RCC 7860 (cell line): ENCODE measurements at regions not wholly inside any gene's neighbourhood (a gene's known extent, or its start where the extent isn't known, plus 50 kb on each side); places are given as distances from the start of the nearest gene placed in this dataset.
A peak's percentile ranks its signal among the peaks of the same experiment; 100 is the strongest.
"Not testable (repeated sequence)": the region's sequence is repeated elsewhere in the genome, so short reads cannot be mapped to it uniquely, and the experiment has no call there.

Experiments used
- DNase-seq: peaks from one replicate; pipeline ENCODE4 v3.0.0-alpha.2; 2015; ENCODE audit warnings: low spot score
- FAIRE-seq: peaks from 2 replicates; lab custom pipeline; 2012; peaks lifted over from hg19 to GRCh38; lab: Jason Lieb, UNC

DNA sequence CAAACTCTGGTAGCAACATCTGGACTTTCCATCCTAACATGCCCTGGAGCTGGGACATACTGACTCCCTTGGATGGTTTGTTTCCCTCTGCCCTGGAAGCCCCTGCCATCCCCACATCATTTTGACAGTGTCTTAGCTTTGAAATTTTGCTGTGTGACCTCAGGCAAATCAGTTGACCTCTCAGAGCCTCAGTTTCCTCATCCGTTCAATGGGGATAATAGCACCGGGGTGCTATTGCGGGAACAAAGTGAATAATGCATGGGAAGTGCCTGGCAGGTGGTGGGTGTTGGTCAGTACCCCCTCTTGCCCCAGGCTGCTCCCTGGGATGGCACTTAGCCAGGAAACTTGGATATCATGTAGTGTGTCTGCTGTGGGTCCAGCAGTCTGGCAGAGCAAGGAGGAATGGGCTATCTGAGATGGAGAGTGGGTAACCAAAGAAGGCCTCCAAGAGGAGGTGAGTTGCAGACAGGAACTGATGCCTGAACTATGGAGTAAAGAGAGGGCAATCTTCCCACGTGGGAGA, 88.6 kb downstream of the MRPL14 start:
- DNase-seq: no peak
- no peak for FAIRE-seq

- no peak for DNase-seq
- FAIRE-seq: no peak
These were observed 89.3 kb downstream of the MRPL14 start for GRCh38 chr6:44037847-44038542.

DNA sequence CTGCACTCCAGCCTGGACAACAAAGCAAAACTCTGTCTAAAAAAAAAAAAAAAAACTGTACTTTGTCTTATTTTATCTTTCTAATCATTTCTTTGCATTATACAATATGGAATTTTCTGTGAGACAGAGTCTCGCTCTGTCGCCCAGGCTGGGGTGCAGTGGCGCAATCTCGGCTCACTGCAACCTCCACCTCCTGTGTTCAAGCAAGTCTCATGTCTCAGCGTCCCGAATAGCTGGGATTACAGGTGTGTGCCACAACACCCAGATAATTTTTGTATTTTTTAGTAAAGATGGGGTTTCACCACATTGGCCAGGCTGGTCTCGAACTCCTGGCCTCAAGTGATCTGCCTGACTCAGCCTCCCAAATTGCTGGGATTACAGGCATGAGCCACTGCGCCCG, 90.0 kb downstream of the MRPL14 start:
- not testable (repeated sequence) for DNase-seq, FAIRE-seq

GRCh38 chr6:44036699-44037101, 90.6 kb downstream of the MRPL14 start:
- DNase-seq (no peak), FAIRE-seq (no peak)

GRCh38 chr6:44036196-44036595, 91.1 kb downstream of the MRPL14 start:
- DNase-seq: no peak
- FAIRE-seq: no peak

GRCh38 chr6:44035621-44036020, 91.6 kb downstream of the MRPL14 start:
- DNase-seq: no peak
- FAIRE-seq: no peak

- DNase-seq (peak; percentile 64), FAIRE-seq (no peak)
These were observed 92.3 kb downstream of the MRPL14 start for GRCh38 chr6:44034931-44035345.

GRCh38 chr6:44034391-44034861, 92.8 kb downstream of the MRPL14 start:
- DNase-seq: peak; percentile 68
- FAIRE-seq: peak; percentile 24

GRCh38 chr6:44030812-44031454, 96.3 kb downstream of the MRPL14 start:
- FAIRE-seq: no peak
- no peak for DNase-seq

- no peak for DNase-seq
- FAIRE-seq: no peak
These were observed 97.6 kb downstream of the MRPL14 start for GRCh38 chr6:44029444-44030185.

DNA sequence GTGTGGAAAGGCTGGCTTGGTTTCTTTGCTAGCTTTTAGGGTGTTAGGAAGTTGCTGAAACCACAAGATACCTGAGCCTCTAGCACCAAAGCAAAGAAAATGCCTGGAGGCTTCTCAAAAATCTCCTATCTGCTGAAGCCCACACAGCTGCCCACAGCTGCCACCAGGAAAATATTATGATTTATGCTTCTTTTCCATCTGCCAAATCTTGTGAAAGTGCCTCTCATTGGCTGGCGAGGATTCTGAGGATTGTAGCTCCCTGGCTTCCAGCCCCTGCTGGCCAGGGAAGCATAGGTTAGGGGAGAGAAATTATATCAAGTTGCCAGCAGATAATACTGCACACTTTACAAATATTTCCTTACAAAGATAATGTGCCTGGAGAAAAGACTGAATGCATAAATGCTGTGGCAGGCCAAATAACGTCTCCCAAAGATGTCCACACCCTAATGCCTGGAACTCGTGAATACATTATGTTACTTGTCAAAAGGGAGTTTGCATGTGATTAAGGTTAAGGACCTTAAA, 98.4 kb downstream of the MRPL14 start:
- DNase-seq: no peak
- no peak for FAIRE-seq

- DNase-seq: no peak
- no peak for FAIRE-seq
These were observed 102.0 kb downstream of the MRPL14 start for GRCh38 chr6:44025226-44025625.

GRCh38 chr6:44024574-44025219, 102.6 kb downstream of the MRPL14 start:
- FAIRE-seq (no peak), DNase-seq (peak; percentile 50)

DNA sequence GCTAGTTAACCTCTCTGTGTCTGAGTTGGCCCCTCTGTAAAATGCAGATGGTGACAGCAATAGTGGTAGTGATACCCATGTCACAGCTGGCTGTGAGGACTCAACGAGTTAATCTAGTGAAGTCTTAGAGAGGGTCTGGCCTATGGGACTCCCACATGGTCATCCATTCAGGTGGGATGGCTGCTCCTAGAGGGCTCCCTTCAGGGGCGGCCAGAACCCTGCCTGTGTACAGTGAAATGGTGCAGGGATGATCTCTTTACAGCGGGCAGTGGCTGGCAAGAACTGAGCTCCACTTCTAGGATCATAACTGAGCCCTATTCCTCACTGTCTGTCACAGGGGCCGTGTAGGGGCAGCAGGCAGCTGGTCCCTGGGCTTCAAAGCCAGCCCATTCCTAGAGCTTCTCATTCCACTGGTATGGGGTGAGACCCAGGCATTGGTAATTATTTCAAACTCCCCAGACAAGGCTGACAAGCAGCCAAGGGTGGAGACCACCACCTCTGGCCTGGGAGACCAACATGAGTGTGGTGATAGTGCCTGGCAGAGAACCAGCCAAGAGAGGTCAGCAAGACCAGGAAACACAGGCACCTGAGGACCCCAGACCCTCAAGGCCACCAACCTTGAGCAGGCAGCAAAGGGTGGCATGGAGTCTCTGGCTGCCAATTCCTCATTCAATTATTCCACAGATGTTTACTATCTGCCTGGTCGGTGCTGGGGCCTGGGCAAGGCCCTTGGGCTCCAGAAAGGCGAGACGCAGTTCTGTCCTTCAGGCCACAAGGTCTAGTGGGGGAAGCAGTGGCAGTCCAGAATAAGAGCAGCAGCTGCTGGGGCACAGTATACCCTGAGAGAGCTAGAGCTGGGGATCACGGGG, 103.4 kb downstream of the MRPL14 start:
- FAIRE-seq (no peak), DNase-seq (no peak)

DNA sequence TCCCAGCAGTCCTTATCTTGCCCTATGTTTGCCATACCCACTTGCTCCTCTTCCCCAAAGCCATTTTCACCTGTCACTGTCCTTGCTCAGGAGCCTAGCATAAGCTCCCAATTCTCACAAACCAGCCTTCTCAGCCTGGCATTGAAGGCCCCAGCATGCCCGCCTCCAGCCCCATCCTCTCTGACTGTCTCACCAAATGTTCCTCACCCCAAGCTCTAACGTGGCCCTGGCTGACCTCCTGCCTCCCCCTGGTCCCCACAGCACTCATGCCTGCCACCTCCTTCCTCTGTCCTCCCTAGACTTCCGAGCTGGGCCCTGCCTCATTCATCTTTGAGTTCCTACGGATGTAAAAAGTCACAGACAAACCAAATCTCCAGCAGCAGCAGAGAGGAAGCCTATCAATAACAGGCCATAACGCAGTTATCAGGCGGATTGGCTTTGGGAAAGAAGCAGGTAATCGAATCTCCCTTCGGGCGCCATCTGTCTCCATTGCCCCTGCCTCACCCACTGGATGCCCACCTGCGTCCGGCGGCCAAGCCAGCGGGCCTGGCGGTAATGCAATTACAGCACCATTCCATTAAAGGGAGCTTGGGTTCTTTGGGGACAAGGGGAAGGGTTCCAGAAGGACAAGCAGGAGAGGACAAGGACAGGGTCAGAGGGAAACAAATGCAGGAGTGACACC, 104.4 kb downstream of the MRPL14 start:
- FAIRE-seq (no peak), DNase-seq (no peak)

GRCh38 chr6:44022296-44022661, 105.0 kb downstream of the MRPL14 start:
- peak; percentile 89 for DNase-seq
- peak; percentile 63 for FAIRE-seq

DNA sequence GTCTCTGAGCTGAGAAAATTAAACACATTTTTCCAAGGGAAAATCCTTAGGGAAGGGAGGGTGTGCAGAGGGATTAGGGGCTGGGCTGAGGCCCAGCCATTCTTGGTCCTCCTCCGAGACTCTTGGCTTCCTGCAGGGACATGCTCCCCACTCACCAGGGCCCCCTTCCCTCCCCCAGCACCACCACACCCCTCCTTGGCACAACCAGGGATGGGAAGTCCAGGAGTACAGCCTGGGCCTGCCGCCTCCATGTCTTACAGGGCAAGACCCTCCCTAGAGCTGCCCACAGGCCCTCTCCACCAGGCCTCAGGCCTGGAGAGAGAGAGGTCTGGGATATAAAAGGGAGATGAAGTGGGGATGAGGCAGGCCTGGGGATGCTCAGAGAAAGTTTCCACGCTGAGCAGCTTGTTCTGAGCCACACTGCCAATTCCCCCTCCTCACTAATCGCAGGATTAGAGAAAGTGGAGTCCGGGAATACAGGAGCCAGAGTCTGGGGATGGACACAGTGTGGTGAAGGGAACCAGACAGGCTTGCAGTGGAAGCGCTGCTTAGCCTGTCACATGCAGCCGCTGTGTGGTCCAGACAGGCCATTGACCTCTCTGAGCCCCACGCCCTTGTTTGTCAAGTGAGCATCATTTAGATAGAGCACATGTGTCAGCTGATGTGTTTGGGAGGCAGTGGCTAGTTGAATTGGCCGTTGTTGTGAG, 105.5 kb downstream of the MRPL14 start:
- no peak for DNase-seq
- no peak for FAIRE-seq

DNA sequence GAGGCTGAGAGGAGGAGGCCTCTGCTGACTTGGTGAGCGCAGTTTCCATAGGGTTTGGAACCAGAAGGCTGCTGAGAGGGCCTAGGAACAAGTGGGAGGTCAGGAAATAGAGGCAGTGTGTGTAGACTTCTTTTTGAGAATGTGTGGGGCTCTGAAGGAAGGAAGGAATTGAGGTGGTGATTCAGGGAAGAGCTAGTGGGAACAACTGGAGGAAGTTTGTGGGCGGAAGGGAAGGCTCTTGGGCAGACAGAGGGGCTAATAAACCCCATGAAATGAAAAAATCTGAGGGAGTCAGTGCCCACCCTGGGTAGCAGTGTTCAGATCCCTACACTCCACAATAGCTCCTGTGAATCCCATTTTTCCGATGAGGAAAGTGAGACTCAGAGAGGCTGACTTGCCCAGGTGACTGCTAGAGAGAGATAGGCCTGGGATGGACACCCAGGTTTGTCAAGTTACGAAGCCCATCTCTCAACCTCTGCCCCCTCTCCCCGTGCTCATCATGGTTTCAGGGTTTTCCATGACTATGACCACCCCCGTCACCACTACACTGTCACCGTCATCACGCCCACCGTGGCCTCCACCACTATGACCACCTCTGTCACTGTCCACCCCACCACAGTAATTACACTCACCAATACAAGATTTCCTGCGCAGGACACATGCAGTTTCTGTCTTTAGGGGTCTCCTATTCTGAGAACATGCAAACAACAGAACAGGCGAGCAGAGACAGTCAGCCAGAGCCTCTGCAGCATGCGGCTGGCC, 106.4 kb downstream of the MRPL14 start:
- no peak for FAIRE-seq
- DNase-seq: no peak
